Right lobe of liver (tissue), 6 donors: ENCODE measurements at regions not wholly inside any gene's neighbourhood (a gene's known extent, or its start where the extent isn't known, plus 50 kb on each side); places are given as distances from the start of the nearest gene placed in this dataset.
A peak's percentile ranks its signal among the peaks of the same experiment; 100 is the strongest.
"Not testable (repeated sequence)": the region's sequence is repeated elsewhere in the genome, so short reads cannot be mapped to it uniquely, and the experiment has no call there.

Experiments
- ATAC-seq, 4 donors: fragments of 200-7000 bp; cut with Tn5 transposase; one replicate each; pipeline ENCODE4 v1.9.1; 2020; ENCODE audit warnings: mild to moderate bottlenecking in 4 of 4, moderate library complexity in 4 of 4
- DNase-seq, 3 donors: peaks; one replicate each; pipeline ENCODE4 v3.0.0-alpha.2; 2020
- H3K27ac ChIP-seq, 3 donors: fragments of 200-600 bp; one replicate each; pipeline ENCODE4 v1.8.0; 2022
- H3K27me3 ChIP-seq, 2 donors: fragments of 200-600 bp; one replicate each; pipeline ENCODE4 v1.8.0; 2022
- H3K36me3 ChIP-seq, 4 donors: fragments of 200-600 bp; sonication (generic) in 1 of 4; one replicate each; pipeline versions ENCODE4 v1.5.1 to v1.8.0; 2017 to 2022; ENCODE audit warnings: control low read depth in 1 of 4
- H3K4me1 ChIP-seq, 4 donors: fragments of 200-600 bp; sonication (generic) in 1 of 4; one replicate each; pipeline versions ENCODE4 v1.5.1 to v1.8.0; 2017 to 2022; ENCODE audit warnings: control low read depth in 1 of 4
- H3K4me3 ChIP-seq, 3 donors: fragments of 200-600 bp; one replicate each; pipeline ENCODE4 v1.8.0; 2022
- H3K9me3 ChIP-seq, 4 donors: fragments of 200-600 bp; sonication (generic) in 1 of 4; one replicate each; pipeline versions ENCODE4 v1.5.1 to v1.8.0; 2017 to 2022; ENCODE audit warnings: control low read depth in 1 of 4
- CTCF ChIP-seq, 4 donors: fragments of 200-600 bp in 3 of 4; fragments of 450-650 bp in 1 of 4; IDR thresholded peaks; one replicate each; pipeline versions ENCODE4 v1.5.1 to v1.8.0; 2016 to 2022; ENCODE audit warnings: antibody characterized with exemption in 4 of 4, mild to moderate bottlenecking in 2 of 4
- POLR2A ChIP-seq: fragments of 450-650 bp; IDR thresholded peaks from one replicate; pipeline ENCODE4 v1.6.1; 2017; ENCODE audit warnings: antibody characterized with exemption, mild to moderate bottlenecking
- WGBS: methylation state at CpG from one replicate; pipeline ENCODE4 v1.1.6; 2018; ENCODE audit warnings: low coverage, low lambda C conversion rate; ENCODE audit not compliant: insufficient coverage; ENCODE audit errors: missing lambda C conversion rate; 5-methylcytosine and 5-hydroxymethylcytosine counted together
- intact Hi-C, 2 donors: fragments of 100-400 bp; cut with DNase I; formaldehyde crosslinking; loops; one replicate each; pipeline versions ENCODE4 v1.11.2 to v1.14.1; 2022
- donor health status: DM: no; HTN: yes; CAD: no.
- donor health status: DM: no; HTN: no; CAD: no.
- donor health status: DM: no; HTN: no; CAD: no.
- donor health status: DM: no; HTN: yes; CAD: no.
- donor health status: DM: no; HTN: yes; CAD: no.

GRCh38 chr2:159880729-159881128 is 82.7 kb upstream of the CD302 start:
- Histone ChIP-seq H3K4me3 (no peak overlapping the region), H3K4me1 (peaks cover 0 to 1% (median 0%) of the 10 kb centered on the region in 4 donors), H3K9me3 (no peaks in the 10 kb centered on the region), H3K27ac (no peak overlapping the region), H3K27me3 (no peaks in the 10 kb centered on the region), H3K36me3 (no peaks in the 10 kb centered on the region)
- no peak for ATAC-seq
- intact Hi-C loops = no loop called here
- 82% methylated on average over 8 of the region's 8 CpGs for WGBS
- DNase-seq = no peak
- TF ChIP-seq CTCF (IDR thresholded peaks at IDR 0.05) = no peak
- no peak for TF ChIP-seq POLR2A

- intact Hi-C loops = no loop called here
- no peak overlapping the region for H3K27ac ChIP-seq
- TF ChIP-seq CTCF (IDR thresholded peaks at IDR 0.05) (no peak), POLR2A (no peak)
Observed at GRCh38 chr2:159879051-159879604, 81.1 kb upstream of the CD302 start.

GRCh38 chr2:159875083-159875482 is 77.1 kb upstream of the CD302 start:
- no peaks in the 10 kb centered on the region for H3K36me3 ChIP-seq
- no peaks in the 10 kb centered on the region for H3K27me3 ChIP-seq
- TF ChIP-seq POLR2A = no peak
- no peak for TF ChIP-seq CTCF (IDR thresholded peaks at IDR 0.05)
- no peaks in the 10 kb centered on the region for H3K4me1 ChIP-seq
- intact Hi-C loops = no loop called here
- WGBS = 0% methylated on average over 1 of the region's 3 CpGs
- peak in 3 of 4 donors; percentile 28 to 46 (median 36) for ATAC-seq
- no peak for DNase-seq
- no peak overlapping the region for H3K27ac ChIP-seq
- H3K9me3 ChIP-seq = no peaks in the 10 kb centered on the region
- H3K4me3 ChIP-seq = no peak overlapping the region

More at GRCh38 chr2:159879051-159879604, 81.1 kb upstream of the CD302 start:
- DNase-seq = no peak
- Histone ChIP-seq H3K36me3 (no peaks in the 10 kb centered on the region), H3K4me1 (no peaks in the 10 kb centered on the region), H3K4me3 (no peak overlapping the region), H3K9me3 (no peaks in the 10 kb centered on the region), H3K27me3 (no peaks in the 10 kb centered on the region)
- 90% methylated on average over 2 of the region's 2 CpGs for WGBS
- ATAC-seq = no peak

GRCh38 chr2:159873258-159873657 is 75.2 kb upstream of the CD302 start:
- Histone ChIP-seq H3K36me3 (no peaks in the 10 kb centered on the region), H3K4me1 (no peaks in the 10 kb centered on the region), H3K4me3 (no peak overlapping the region), H3K27ac (no peak overlapping the region), H3K9me3 (no peaks in the 10 kb centered on the region), H3K27me3 (no peaks in the 10 kb centered on the region)
- no peak for DNase-seq
- intact Hi-C loops = no loop called here
- WGBS = 44% methylated on average over 3 of the region's 3 CpGs
- ATAC-seq = peak in 3 of 4 donors; percentile 22 to 49 (median 43)
- TF ChIP-seq CTCF (IDR thresholded peaks at IDR 0.05) (no peak), POLR2A (no peak)

- Histone ChIP-seq H3K27me3 (no peaks in the 10 kb centered on the region), H3K27ac (no peak overlapping the region), H3K36me3 (no peaks in the 10 kb centered on the region), H3K4me3 (no peak overlapping the region), H3K9me3 (no peaks in the 10 kb centered on the region), H3K4me1 (no peaks in the 10 kb centered on the region)
- TF ChIP-seq CTCF (IDR thresholded peaks at IDR 0.05) (no peak), POLR2A (no peak)
- intact Hi-C loops = no loop called here
- no peak for ATAC-seq
- 80% methylated on average over 2 of the region's 2 CpGs for WGBS
- no peak for DNase-seq
Observed at GRCh38 chr2:159872353-159872752, 74.3 kb upstream of the CD302 start.

GRCh38 chr2:159868598-159869159 is 70.7 kb upstream of the CD302 start:
- intact Hi-C loops, H3K4me1 ChIP-seq, H3K4me3 ChIP-seq, H3K36me3 ChIP-seq, H3K27me3 ChIP-seq, DNase-seq, ATAC-seq, H3K27ac ChIP-seq, H3K9me3 ChIP-seq: not testable (repeated sequence)
- 77% methylated on average over 7 of the region's 7 CpGs for WGBS
